Natural killer cell (primary cell): ENCODE measurements at regions not wholly inside any gene's neighbourhood (a gene's known extent, or its start where the extent isn't known, plus 50 kb on each side); places are given as distances from the start of the nearest gene placed in this dataset.

ENCODE experiments used
- ATAC-seq, 3 donors: fragments of 150-1000 bp in 2 of 3; fragments of 200-7000 bp in 1 of 3; cut with Tn5 transposase; 1 replicate in 1 of 3; 2 replicates in 2 of 3; pipeline ENCODE4 v1.10.0; 2021; ENCODE audit warnings: mild to moderate bottlenecking in 2 of 3, moderate library complexity in 2 of 3
- DNase-seq, 2 donors: peaks; one replicate each; pipeline versions ENCODE4 v3.0.0 to v3.0.0-alpha.2; 2013 to 2021; ENCODE audit warnings: mixed read lengths in 1 of 2
- H3K27ac ChIP-seq: one replicate; pipeline ENCODE4 v1.5.1; 2013; ENCODE audit warnings: mild to moderate bottlenecking, low read length
- H3K27me3 ChIP-seq: one replicate; pipeline ENCODE4 v1.6.1; 2013; ENCODE audit warnings: low read length; ENCODE audit not compliant: control insufficient read depth, insufficient read depth
- H3K36me3 ChIP-seq: one replicate; pipeline ENCODE4 v1.6.1; 2013; ENCODE audit warnings: low read length; ENCODE audit not compliant: control insufficient read depth, insufficient read depth
- H3K4me1 ChIP-seq: one replicate; pipeline ENCODE4 v1.6.1; 2013; ENCODE audit warnings: low read length; ENCODE audit not compliant: control insufficient read depth, insufficient read depth
- H3K4me3 ChIP-seq: one replicate; pipeline ENCODE4 v1.5.1; 2013; ENCODE audit warnings: low read length
- H3K9me3 ChIP-seq: one replicate; pipeline ENCODE4 v1.6.1; 2013; ENCODE audit warnings: low read length; ENCODE audit not compliant: control insufficient read depth, insufficient read depth
- H3K27ac Mint-ChIP-seq, 2 donors: one replicate each; pipeline ENCODE4 v1.8.0; 2022; ENCODE audit warnings: mild to moderate bottlenecking in 2 of 2, mixed read lengths in 2 of 2, moderate library complexity in 1 of 2
- H3K27me3 Mint-ChIP-seq, 2 donors: one replicate each; pipeline ENCODE4 v1.8.0; 2022; ENCODE audit warnings: low read depth in 2 of 2, mixed read lengths in 2 of 2
- H3K36me3 Mint-ChIP-seq: one replicate; pipeline ENCODE4 v1.8.0; 2022; ENCODE audit warnings: mixed read lengths
- H3K4me1 Mint-ChIP-seq, 2 donors: one replicate each; pipeline ENCODE4 v1.8.0; 2022; ENCODE audit warnings: mixed read lengths in 2 of 2
- H3K4me3 Mint-ChIP-seq: one replicate; pipeline ENCODE4 v1.8.0; 2022; ENCODE audit warnings: mild to moderate bottlenecking, moderate library complexity, mixed read lengths
- H3K9me3 Mint-ChIP-seq, 2 donors: one replicate each; pipeline ENCODE4 v1.8.0; 2022; ENCODE audit warnings: mixed read lengths in 2 of 2
- CTCF ChIP-seq: fragments of 200-600 bp; IDR thresholded peaks from one replicate; pipeline ENCODE4 v1.8.0; 2022; ENCODE audit warnings: antibody characterized with exemption
- WGBS: methylation state at CpG from one replicate; pipeline ENCODE4 v1.1.7; 2013; ENCODE audit warnings: missing lambda C conversion rate; ENCODE audit not compliant: insufficient coverage; 5-methylcytosine and 5-hydroxymethylcytosine counted together
- intact Hi-C: fragments of 100-400 bp; cut with micrococcal nuclease; formaldehyde crosslinking; loops from one replicate; pipeline ENCODE4 v1.14.2; 2022

GRCh38 chr5:77561965-77562364 is 69.8 kb upstream of the WDR41 start:
- ATAC-seq (no peak), DNase-seq (no peak)
- no peaks in the 10 kb centered on the region for H3K36me3 Mint-ChIP-seq

GRCh38 chr5:77560677-77561263 is 68.7 kb upstream of the WDR41 start:
- no peak overlapping the region for H3K4me3 ChIP-seq
- no peak overlapping the region for H3K27ac ChIP-seq
- ATAC-seq, result no peak
- no peaks in the 10 kb centered on the region for H3K36me3 ChIP-seq
- peak in 1 of 2 donors; percentile 41 for DNase-seq
- no peak for TF ChIP-seq CTCF
- Mint-ChIP-seq H3K27ac (no peak overlapping the region), H3K27me3 (peaks cover 0 to 3% of the 10 kb centered on the region in 2 donors), H3K36me3 (no peaks in the 10 kb centered on the region), H3K4me1 (no peaks in the 10 kb centered on the region), H3K9me3 (no peaks in the 10 kb centered on the region), H3K4me3 (no peak overlapping the region)
- no peaks in the 10 kb centered on the region for H3K27me3 ChIP-seq
- intact Hi-C loops, result no loop called here
- H3K4me1 ChIP-seq, result no peaks in the 10 kb centered on the region
- WGBS, result 20% methylated on average over 1 of the region's 1 CpG
- H3K9me3 ChIP-seq, result no peaks in the 10 kb centered on the region

More at GRCh38 chr5:77561965-77562364, 69.8 kb upstream of the WDR41 start:
- Mint-ChIP-seq H3K27ac (no peak overlapping the region), H3K27me3 (peaks cover 0 to 3% of the 10 kb centered on the region in 2 donors), H3K9me3 (no peaks in the 10 kb centered on the region), H3K4me1 (no peaks in the 10 kb centered on the region), H3K4me3 (no peak overlapping the region)
- H3K27ac ChIP-seq, result no peak overlapping the region
- H3K36me3 ChIP-seq, result no peaks in the 10 kb centered on the region
- whole genome bisulfite sequencing, result 87% methylated on average over 3 of the region's 3 CpGs
- intact Hi-C loops, result no loop called here
- H3K27me3 ChIP-seq, result no peaks in the 10 kb centered on the region
- H3K9me3 ChIP-seq, result no peaks in the 10 kb centered on the region
- no peak overlapping the region for H3K4me3 ChIP-seq
- no peaks in the 10 kb centered on the region for H3K4me1 ChIP-seq
- no peak for TF ChIP-seq CTCF

- Histone ChIP-seq H3K36me3 (no peaks in the 10 kb centered on the region), H3K27me3 (no peaks in the 10 kb centered on the region), H3K27ac (no peak overlapping the region), H3K4me3 (no peak overlapping the region), H3K4me1 (no peaks in the 10 kb centered on the region), H3K9me3 (no peaks in the 10 kb centered on the region)
- no peak overlapping the region for H3K27ac Mint-ChIP-seq
- H3K4me3 Mint-ChIP-seq, result no peak overlapping the region
- ATAC-seq (no peak), DNase-seq (no peak)
- no peaks in the 10 kb centered on the region for H3K4me1 Mint-ChIP-seq
- peaks cover 0 to 6% of the 10 kb centered on the region in 2 donors for H3K27me3 Mint-ChIP-seq
- 89% methylated on average over 4 of the region's 5 CpGs for WGBS
- H3K36me3 Mint-ChIP-seq, result no peaks in the 10 kb centered on the region
- intact Hi-C loops, result no loop called here
- TF ChIP-seq CTCF, result no peak
- no peaks in the 10 kb centered on the region for H3K9me3 Mint-ChIP-seq
Observed at GRCh38 chr5:77558266-77558665, 66.2 kb upstream of the WDR41 start.

- H3K4me1 Mint-ChIP-seq, result no peaks in the 10 kb centered on the region
- ATAC-seq, result no peak
- no peak for DNase-seq
- no peak overlapping the region for H3K27ac Mint-ChIP-seq
- no peaks in the 10 kb centered on the region for H3K36me3 ChIP-seq
- no peaks in the 10 kb centered on the region for H3K9me3 ChIP-seq
- H3K27ac ChIP-seq, result no peak overlapping the region
- no peak overlapping the region for H3K4me3 ChIP-seq
- H3K4me3 Mint-ChIP-seq, result no peak overlapping the region
- intact Hi-C loops, result no loop called here
- no peaks in the 10 kb centered on the region for H3K36me3 Mint-ChIP-seq
- H3K4me1 ChIP-seq, result no peaks in the 10 kb centered on the region
- no peaks in the 10 kb centered on the region for H3K27me3 ChIP-seq
- no CpG with 5 or more reads among the region's 1 CpG for WGBS
- peaks cover 0 to 4% of the 10 kb centered on the region in 2 donors for H3K9me3 Mint-ChIP-seq
- TF ChIP-seq CTCF, result no peak
- peaks cover 13 to 37% of the 10 kb centered on the region in 2 donors for H3K27me3 Mint-ChIP-seq
Observed at GRCh38 chr5:77550406-77550805, 58.3 kb upstream of the WDR41 start.
